Cardiac muscle cell (in vitro differentiated cells and primary cell): ENCODE measurements at regions not wholly inside any gene's neighbourhood (a gene's known extent, or its start where the extent isn't known, plus 50 kb on each side); places are given as distances from the start of the nearest gene placed in this dataset.

Experiments
- DNase-seq, 2 donors: peaks; one replicate each; pipeline versions ENCODE4 v3.0.0 to v3.0.0-alpha.2; 2010 to 2017; ENCODE audit warnings: low read depth in 1 of 2, low spot score in 1 of 2
- H3K27ac ChIP-seq: fragments of 200-600 bp; sonication (generic); 2 replicates; pipeline ENCODE4 v1.5.1; 2016
- H3K27me3 ChIP-seq: fragments of 200-600 bp; sonication (generic); 2 replicates; pipeline ENCODE4 v1.6.0; 2016; ENCODE audit warnings: control low read depth
- H3K36me3 ChIP-seq: fragments of 200-600 bp; sonication (generic); 2 replicates; pipeline ENCODE4 v1.5.1; 2016; ENCODE audit warnings: control low read depth
- H3K4me1 ChIP-seq: fragments of 200-600 bp; sonication (generic); 2 replicates; pipeline ENCODE4 v1.8.1; 2017; ENCODE audit warnings: low read depth, mild to moderate bottlenecking, mixed run types
- H3K4me3 ChIP-seq: fragments of 200-600 bp; sonication (generic); 2 replicates; pipeline ENCODE4 v1.5.1; 2016; ENCODE audit warnings: mild to moderate bottlenecking
- H3K9me3 ChIP-seq: fragments of 200-600 bp; sonication (generic); 2 replicates; pipeline ENCODE4 v1.5.1; 2017; ENCODE audit warnings: low read depth, mild to moderate bottlenecking, control low read depth
- CTCF ChIP-seq: IDR thresholded peaks from 2 replicates; pipeline ENCODE4 v1.5.1; 2012; ENCODE audit warnings: low read depth, mild to moderate bottlenecking, low read length

DNA sequence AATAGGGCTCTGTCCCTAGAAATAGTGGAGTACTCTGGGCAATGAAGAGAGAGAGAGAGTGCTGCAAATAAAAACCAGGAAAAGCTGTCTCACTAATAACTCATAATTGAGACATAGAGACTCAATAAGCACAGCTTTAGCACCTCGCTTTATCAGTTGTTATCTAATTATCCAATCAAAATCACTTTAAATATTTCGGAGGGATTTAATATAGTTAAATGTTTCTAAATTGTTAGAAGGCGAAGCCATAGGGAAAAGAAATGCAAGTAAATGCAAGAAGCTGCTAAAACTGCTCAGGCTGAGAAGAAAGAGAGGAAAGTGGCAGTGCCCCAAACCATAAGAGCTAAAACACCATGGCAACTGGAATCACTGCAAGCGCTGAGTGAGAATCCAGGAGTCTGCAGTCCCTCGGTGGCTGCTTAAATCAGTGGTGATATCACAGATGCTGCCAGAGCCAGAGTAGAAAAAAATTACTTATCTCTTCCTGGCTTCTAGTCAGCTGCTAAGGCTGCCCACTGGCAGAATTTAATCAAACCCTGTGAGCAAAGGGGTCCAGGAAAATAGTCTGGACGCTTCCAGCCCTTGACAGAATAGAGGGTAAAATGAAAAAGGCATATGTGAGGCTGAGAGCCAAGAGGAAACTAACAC is 150.4 kb upstream of the CHRM2 start:
- no peak for DNase-seq
- no peaks in the 10 kb centered on the region for H3K4me1 ChIP-seq
- no peak overlapping the region for H3K27ac ChIP-seq
- no peaks in the 10 kb centered on the region for H3K9me3 ChIP-seq
- no peaks in the 10 kb centered on the region for H3K36me3 ChIP-seq
- H3K4me3 ChIP-seq: no peak overlapping the region
- no peaks in the 10 kb centered on the region for H3K27me3 ChIP-seq
- no peak for TF ChIP-seq CTCF

- DNase-seq: no peak
- Histone ChIP-seq H3K36me3 (no peaks in the 10 kb centered on the region), H3K27ac (no peak overlapping the region), H3K9me3 (no peaks in the 10 kb centered on the region), H3K4me3 (no peak overlapping the region), H3K4me1 (peaks cover 24% of the 10 kb centered on the region), H3K27me3 (no peaks in the 10 kb centered on the region)
- TF ChIP-seq CTCF: no peak
Measured at GRCh38 chr7:136714062-136714461, 154.4 kb upstream of the CHRM2 start.

DNA sequence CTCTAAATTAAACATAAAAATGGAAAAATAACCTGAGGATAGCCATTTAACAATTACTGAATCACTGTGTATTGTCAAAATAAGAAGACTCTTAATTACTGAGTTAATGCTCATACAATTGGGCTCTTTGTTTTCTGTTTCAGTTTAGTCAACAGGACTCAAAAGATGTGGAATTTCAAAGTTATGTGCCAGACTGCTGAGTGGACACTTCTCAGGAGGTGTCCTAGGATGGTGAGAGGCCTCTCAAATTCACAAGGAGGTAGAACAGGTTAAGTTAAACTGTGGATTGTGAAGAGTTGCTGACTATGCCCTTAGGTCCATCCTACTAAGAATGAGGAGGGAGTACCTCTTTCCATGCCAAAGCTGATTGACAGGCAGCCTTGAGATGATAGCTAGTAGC is 157.7 kb upstream of the CHRM2 start:
- DNase-seq: no peak
- Histone ChIP-seq H3K4me3 (no peak overlapping the region), H3K27ac (peak overlapping the region; percentile 89), H3K9me3 (no peaks in the 10 kb centered on the region), H3K4me1 (peaks cover 33% of the 10 kb centered on the region), H3K27me3 (no peaks in the 10 kb centered on the region), H3K36me3 (no peaks in the 10 kb centered on the region)
- no peak for TF ChIP-seq CTCF

GRCh38 chr7:136709876-136710275 is 158.6 kb upstream of the CHRM2 start:
- DNase-seq: peak in 1 of 2 donors; percentile 72
- H3K27ac ChIP-seq: peak overlapping the region; percentile 89
- H3K4me1 ChIP-seq: peaks cover 37% of the 10 kb centered on the region
- no peaks in the 10 kb centered on the region for H3K36me3 ChIP-seq
- H3K4me3 ChIP-seq: no peak overlapping the region
- no peaks in the 10 kb centered on the region for H3K27me3 ChIP-seq
- H3K9me3 ChIP-seq: no peaks in the 10 kb centered on the region
- TF ChIP-seq CTCF: no peak

- no peak for DNase-seq
- no peak overlapping the region for H3K27ac ChIP-seq
Measured at GRCh38 chr7:136702913-136703312, 165.5 kb upstream of the CHRM2 start.

More at GRCh38 chr7:136702913-136703312, 165.5 kb upstream of the CHRM2 start:
- Histone ChIP-seq H3K9me3 (no peaks in the 10 kb centered on the region), H3K4me3 (no peak overlapping the region), H3K27me3 (no peaks in the 10 kb centered on the region), H3K4me1 (peaks cover 42% of the 10 kb centered on the region), H3K36me3 (no peaks in the 10 kb centered on the region)
- TF ChIP-seq CTCF: no peak
